Body of pancreas (tissue), 4 donors: ENCODE measurements at regions not wholly inside any gene's neighbourhood (a gene's known extent, or its start where the extent isn't known, plus 50 kb on each side); places are given as distances from the start of the nearest gene placed in this dataset.

ENCODE experiments used
- CTCF ChIP-seq, 7 experiments: fragments of 450-650 bp in 4 of 7; fragments of 200-600 bp in 3 of 7; sonication (generic) in 3 of 7; IDR thresholded peaks; one replicate each; pipeline ENCODE4 v1.5.1; 2016 to 2019; ENCODE audit warnings: antibody characterized with exemption in 7 of 7
- POLR2A ChIP-seq, 3 donors: fragments of 450-650 bp; IDR thresholded peaks; one replicate each; pipeline ENCODE4 v1.6.1; 2016; ENCODE audit warnings: antibody characterized with exemption in 3 of 3, mild to moderate bottlenecking in 2 of 3

- TF ChIP-seq CTCF (IDR thresholded peaks at IDR 0.05) (no peak), POLR2A (IDR thresholded peaks at IDR 0.05) (no peak)
Observed at GRCh38 chr17:70369391-70369790, 200.1 kb downstream of the KCNJ2 start.
